ENCODE measurements at regions not wholly inside any gene's neighbourhood (a gene's known extent, or its start where the extent isn't known, plus 50 kb on each side); places are given as distances from the start of the nearest gene placed in this dataset.

DNA sequence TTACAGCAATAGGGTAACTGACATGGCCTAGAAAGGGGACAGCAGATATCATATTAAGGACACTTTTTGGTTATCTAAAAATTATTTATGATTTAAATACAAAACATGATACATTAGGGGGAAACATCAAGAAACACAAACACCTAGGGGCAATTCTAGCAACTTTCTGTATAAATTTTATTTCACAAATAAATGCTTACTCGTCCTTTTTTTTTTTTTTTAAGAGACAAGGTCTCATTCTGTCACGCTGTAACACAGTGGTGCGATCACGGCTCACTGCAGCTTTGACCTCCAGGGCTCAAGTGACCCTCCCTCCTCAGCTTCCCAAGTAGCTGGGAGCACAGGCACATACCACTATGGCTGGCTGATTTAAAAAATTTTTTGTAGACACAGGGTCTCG is 151.8 kb upstream of the BCOR start:
- Histone ChIP-seq H3K9me3 (ENCODE audit: insufficient read depth, low read length, severe bottlenecking) (no peaks in the 10 kb centered on the region), H3K79me2 (ENCODE audit: insufficient read depth, low read length) (no peaks in the 10 kb centered on the region), H4K20me1 (ENCODE audit: insufficient read depth, low read length) (no peaks in the 10 kb centered on the region), H3K4me1 (ENCODE audit: insufficient read depth, low read length) (peaks cover 8% of the 10 kb centered on the region; the same call in 1 of the 2 replicates), H3K27me3 (ENCODE audit: insufficient read depth, low read length, poor library complexity) (no peaks in the 10 kb centered on the region), H3K9ac (ENCODE audit: low read depth, low read length) (no peak overlapping the region), H3K4me3 (ENCODE audit: low read depth in 1 of 2, low read length in 2 of 2) (no peak overlapping the region), H2AFZ (ENCODE audit: low read depth, low read length) (no peak overlapping the region), H3K4me2 (ENCODE audit: insufficient read depth, low read length) (no peak overlapping the region), H3K36me3 (ENCODE audit: insufficient read depth, low read length) (no peaks in the 10 kb centered on the region), H3K27ac (ENCODE audit: low read length) (no peak overlapping the region)
- ATAC-seq (ENCODE audit: insufficient read depth, low read depth) (no peak), DNase-seq (no peak)
- TF ChIP-seq, protein P1, sequence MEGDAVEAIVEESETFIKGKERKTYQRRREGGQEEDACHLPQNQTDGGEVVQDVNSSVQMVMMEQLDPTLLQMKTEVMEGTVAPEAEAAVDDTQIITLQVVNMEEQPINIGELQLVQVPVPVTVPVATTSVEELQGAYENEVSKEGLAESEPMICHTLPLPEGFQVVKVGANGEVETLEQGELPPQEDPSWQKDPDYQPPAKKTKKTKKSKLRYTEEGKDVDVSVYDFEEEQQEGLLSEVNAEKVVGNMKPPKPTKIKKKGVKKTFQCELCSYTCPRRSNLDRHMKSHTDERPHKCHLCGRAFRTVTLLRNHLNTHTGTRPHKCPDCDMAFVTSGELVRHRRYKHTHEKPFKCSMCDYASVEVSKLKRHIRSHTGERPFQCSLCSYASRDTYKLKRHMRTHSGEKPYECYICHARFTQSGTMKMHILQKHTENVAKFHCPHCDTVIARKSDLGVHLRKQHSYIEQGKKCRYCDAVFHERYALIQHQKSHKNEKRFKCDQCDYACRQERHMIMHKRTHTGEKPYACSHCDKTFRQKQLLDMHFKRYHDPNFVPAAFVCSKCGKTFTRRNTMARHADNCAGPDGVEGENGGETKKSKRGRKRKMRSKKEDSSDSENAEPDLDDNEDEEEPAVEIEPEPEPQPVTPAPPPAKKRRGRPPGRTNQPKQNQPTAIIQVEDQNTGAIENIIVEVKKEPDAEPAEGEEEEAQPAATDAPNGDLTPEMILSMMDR (IDR thresholded peaks at IDR 0.05; ENCODE audit: borderline replicate concordance, extremely low read depth, low read length, poor library complexity, severe bottlenecking) = no peak
- TF ChIP-seq EZH2 (IDR thresholded peaks at IDR 0.05; ENCODE audit: borderline replicate concordance, low read depth, low read length, severe bottlenecking) = no peak

DNA sequence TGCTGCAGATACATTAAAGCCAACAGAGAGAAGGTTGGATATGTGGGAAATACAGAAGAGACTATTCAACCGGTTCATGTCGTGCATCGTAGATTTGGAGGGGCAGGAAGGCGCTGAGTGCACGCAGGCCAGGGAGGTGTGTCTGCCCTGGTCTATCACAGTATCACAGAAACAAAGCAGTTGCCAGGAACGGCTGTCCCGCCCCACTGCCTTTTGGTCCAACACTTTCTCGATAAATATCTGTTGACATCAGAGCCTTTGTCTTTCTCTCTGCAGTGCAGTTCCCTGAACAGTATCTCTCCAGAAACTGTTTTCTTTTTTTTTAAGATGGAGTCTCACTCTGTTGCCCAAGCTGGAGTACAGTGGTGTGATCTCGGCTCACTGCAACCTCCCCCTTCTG is 151.1 kb upstream of the BCOR start:
- Histone ChIP-seq H2AFZ (ENCODE audit: low read depth, low read length) (no peak overlapping the region), H4K20me1 (ENCODE audit: insufficient read depth, low read length) (no peaks in the 10 kb centered on the region)

DNA sequence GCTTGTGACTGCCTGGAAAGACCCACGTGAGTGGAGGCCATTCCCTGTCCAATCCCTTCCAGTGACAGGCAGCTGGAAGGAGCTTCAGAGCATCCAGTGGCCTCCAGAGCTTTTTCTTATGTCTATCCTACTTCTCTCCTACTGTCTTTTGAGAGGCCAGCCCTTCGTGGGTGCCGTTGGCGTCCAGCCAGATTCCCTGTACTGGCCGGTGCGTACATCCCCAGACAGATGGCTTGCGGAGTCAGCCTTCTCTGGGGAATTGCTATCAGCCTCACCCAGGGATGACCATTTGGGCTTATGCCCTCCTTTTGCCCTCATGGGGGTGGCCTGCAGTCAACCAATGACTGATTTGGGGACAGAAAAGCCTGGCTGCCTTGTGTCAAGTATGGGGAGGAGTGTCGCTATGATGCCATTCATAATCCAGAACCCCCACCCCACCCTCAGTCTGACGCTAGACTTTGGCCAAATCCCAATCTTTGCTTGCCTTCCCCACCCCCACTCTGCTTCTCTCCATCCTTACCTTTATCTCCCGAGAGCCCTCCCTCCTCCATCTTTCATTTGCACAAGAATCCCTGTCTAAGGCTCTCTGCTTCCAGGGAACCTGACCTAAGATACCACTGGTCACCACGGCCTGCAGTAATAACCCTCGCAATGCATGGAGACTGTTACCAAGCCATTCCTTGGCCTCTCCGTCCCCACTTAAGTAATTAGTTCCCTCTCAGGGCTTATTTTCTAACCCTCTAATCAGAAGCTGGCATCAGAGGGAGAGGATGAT is 150.3 kb upstream of the BCOR start:
- Histone ChIP-seq H3K36me3 (ENCODE audit: insufficient read depth, low read length) (no peaks in the 10 kb centered on the region), H3K27ac (ENCODE audit: low read length) (no peak overlapping the region), H4K20me1 (ENCODE audit: insufficient read depth, low read length) (no peaks in the 10 kb centered on the region), H3K4me2 (ENCODE audit: insufficient read depth, low read length) (no peak overlapping the region), H3K4me1 (ENCODE audit: insufficient read depth, low read length) (peaks cover 8% of the 10 kb centered on the region; the same call in 1 of the 2 replicates), H3K4me3 (ENCODE audit: low read depth in 1 of 2, low read length in 2 of 2) (no peak overlapping the region), H3K9me3 (ENCODE audit: insufficient read depth, low read length, severe bottlenecking) (no peaks in the 10 kb centered on the region), H3K79me2 (ENCODE audit: insufficient read depth, low read length) (no peaks in the 10 kb centered on the region), H3K9ac (ENCODE audit: low read depth, low read length) (no peak overlapping the region), H2AFZ (ENCODE audit: low read depth, low read length) (no peak overlapping the region), H3K27me3 (ENCODE audit: insufficient read depth, low read length, poor library complexity) (no peaks in the 10 kb centered on the region)
- DNase-seq = no peak
- no peak for ATAC-seq (ENCODE audit: insufficient read depth, low read depth)
- no peak for TF ChIP-seq EZH2 (IDR thresholded peaks at IDR 0.05; ENCODE audit: borderline replicate concordance, low read depth, low read length, severe bottlenecking)
- TF ChIP-seq, protein P1 (IDR thresholded peaks at IDR 0.05; ENCODE audit: borderline replicate concordance, extremely low read depth, low read length, poor library complexity, severe bottlenecking) = no peak

More for the DNA sequence above, 151.1 kb upstream of the BCOR start:
- H3K4me1 ChIP-seq (ENCODE audit: insufficient read depth, low read length) = peaks cover 8% of the 10 kb centered on the region; the same call in 1 of the 2 replicates
- TF ChIP-seq, protein P1 (IDR thresholded peaks at IDR 0.05; ENCODE audit: borderline replicate concordance, extremely low read depth, low read length, poor library complexity, severe bottlenecking) = no peak
- no peak for TF ChIP-seq EZH2 (IDR thresholded peaks at IDR 0.05; ENCODE audit: borderline replicate concordance, low read depth, low read length, severe bottlenecking)
- no peak overlapping the region for H3K4me3 ChIP-seq (ENCODE audit: low read depth in 1 of 2, low read length in 2 of 2)
- ATAC-seq (ENCODE audit: insufficient read depth, low read depth) (no peak), DNase-seq (no peak)
- no peaks in the 10 kb centered on the region for H3K27me3 ChIP-seq (ENCODE audit: insufficient read depth, low read length, poor library complexity)
- no peaks in the 10 kb centered on the region for H3K36me3 ChIP-seq (ENCODE audit: insufficient read depth, low read length)
- no peak overlapping the region for H3K9ac ChIP-seq (ENCODE audit: low read depth, low read length)
- H3K4me2 ChIP-seq (ENCODE audit: insufficient read depth, low read length) = no peak overlapping the region
- no peaks in the 10 kb centered on the region for H3K9me3 ChIP-seq (ENCODE audit: insufficient read depth, low read length, severe bottlenecking)
- H3K79me2 ChIP-seq (ENCODE audit: insufficient read depth, low read length) = no peaks in the 10 kb centered on the region
- no peak overlapping the region for H3K27ac ChIP-seq (ENCODE audit: low read length)
